ENCODE measurements at regions not wholly inside any gene's neighbourhood (a gene's known extent, or its start where the extent isn't known, plus 50 kb on each side); places are given as distances from the start of the nearest gene placed in this dataset.

GRCh38 chr1:22284906-22285548 is 142.1 kb upstream of the WNT4 start:
- H3K4me3 ChIP-seq (replicated peaks; ENCODE audit: low read depth, low read length), result no peak overlapping the region
- TF ChIP-seq CTCF (IDR thresholded peaks at IDR 0.05; ENCODE audit: low read length, missing control alignments), result no peak
- no peak for DNase-seq (ENCODE audit: low read depth)

- TF ChIP-seq CTCF (IDR thresholded peaks at IDR 0.05; ENCODE audit: low read length, missing control alignments), result no peak
- DNase-seq (ENCODE audit: low read depth), result peak; percentile 23
- no peak overlapping the region for H3K4me3 ChIP-seq (replicated peaks; ENCODE audit: low read depth, low read length)
These were observed 142.9 kb upstream of the WNT4 start for GRCh38 chr1:22285549-22286396.

- no peak for TF ChIP-seq CTCF (IDR thresholded peaks at IDR 0.05; ENCODE audit: low read length, missing control alignments)
- H3K4me3 ChIP-seq (replicated peaks; ENCODE audit: low read depth, low read length), result no peak overlapping the region
- no peak for DNase-seq (ENCODE audit: low read depth)
These were observed 143.6 kb upstream of the WNT4 start for GRCh38 chr1:22286491-22286890.

- H3K4me3 ChIP-seq (replicated peaks; ENCODE audit: low read depth, low read length), result no peak overlapping the region
- no peak for TF ChIP-seq CTCF (IDR thresholded peaks at IDR 0.05; ENCODE audit: low read length, missing control alignments)
- DNase-seq (ENCODE audit: low read depth), result no peak
These were observed 144.4 kb upstream of the WNT4 start for GRCh38 chr1:22287273-22287672.

- TF ChIP-seq CTCF (IDR thresholded peaks at IDR 0.05; ENCODE audit: low read length, missing control alignments), result no peak
- DNase-seq (ENCODE audit: low read depth), result no peak
- H3K4me3 ChIP-seq (replicated peaks; ENCODE audit: low read depth, low read length), result no peak overlapping the region
These were observed 145.1 kb upstream of the WNT4 start for GRCh38 chr1:22287946-22288520.

- no peak for TF ChIP-seq CTCF (IDR thresholded peaks at IDR 0.05; ENCODE audit: low read length, missing control alignments)
- H3K4me3 ChIP-seq (replicated peaks; ENCODE audit: low read depth, low read length), result no peak overlapping the region
- DNase-seq (ENCODE audit: low read depth), result no peak
These were observed 145.8 kb upstream of the WNT4 start for GRCh38 chr1:22288593-22289241.
